Posterior vena cava (tissue), 2 donors: ENCODE measurements at regions not wholly inside any gene's neighbourhood (a gene's known extent, or its start where the extent isn't known, plus 50 kb on each side); places are given as distances from the start of the nearest gene placed in this dataset.

Experiments
- DNase-seq: peaks from one replicate; pipeline ENCODE4 v3.0.0-alpha.2; 2020; ENCODE audit warnings: low spot score
- intact Hi-C, 2 donors: fragments of 100-400 bp; cut with DNase I; formaldehyde crosslinking; loops; one replicate each; pipeline versions ENCODE4 v1.14.1 to v1.14.2; 2022 to 2023
- donor health status: DM: yes; HTN: yes; CAD: no.
- donor health status: DM: yes; HTN: yes; CAD: no.

- intact Hi-C loops, result no loop called here
- DNase-seq, result no peak
These were observed 155.6 kb downstream of the SLC6A15 start for GRCh38 chr12:84756961-84757360.

- DNase-seq, result no peak
These were observed 167.5 kb downstream of the SLC6A15 start for GRCh38 chr12:84745127-84745526.

DNA sequence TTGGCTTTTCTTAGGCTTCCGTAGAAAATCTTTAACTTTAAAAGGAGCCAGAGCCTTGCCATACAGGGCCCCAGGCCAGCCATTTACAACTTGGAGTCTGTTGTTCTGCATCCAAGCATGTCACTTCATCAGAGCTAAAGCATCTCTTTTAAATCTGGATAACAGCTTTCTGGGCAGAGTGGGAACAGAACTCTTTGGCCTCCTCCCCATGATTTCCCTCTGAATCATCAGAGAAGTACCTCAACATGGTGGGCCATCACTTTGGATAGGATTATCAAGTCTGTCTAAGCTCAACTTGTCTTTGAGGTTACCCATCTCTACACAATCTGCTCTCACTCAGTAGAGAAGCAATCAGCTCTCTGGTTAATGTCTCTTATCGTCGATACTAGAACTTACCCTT lies 170.9 kb downstream of the SLC6A15 start:
- intact Hi-C loops, result no loop called here
- DNase-seq, result no peak

More at GRCh38 chr12:84745127-84745526, 167.5 kb downstream of the SLC6A15 start:
- intact Hi-C loops, result no loop called here

DNA sequence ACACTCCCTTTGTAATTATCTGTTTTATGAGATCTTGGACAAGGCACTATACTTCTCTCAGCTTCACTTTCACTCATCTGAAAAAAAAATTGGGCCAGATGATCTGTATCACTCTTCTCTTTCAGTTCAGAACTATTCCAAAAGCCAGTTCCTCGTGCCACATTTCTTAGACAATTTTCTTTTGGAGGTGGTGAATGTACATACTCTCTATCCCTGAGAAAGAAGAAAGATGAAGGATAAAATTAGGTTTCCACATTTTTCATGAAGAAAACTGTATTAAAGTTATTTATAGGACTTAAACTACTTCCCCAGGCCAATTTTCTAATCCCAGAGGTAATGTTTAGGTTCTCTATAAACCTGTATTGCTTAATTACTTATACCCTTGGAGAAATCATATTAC lies 171.6 kb downstream of the SLC6A15 start:
- intact Hi-C loops, result no loop called here
- DNase-seq, result no peak

- intact Hi-C loops, result no loop called here
- no peak for DNase-seq
These were observed 172.0 kb downstream of the SLC6A15 start for GRCh38 chr12:84740602-84741001.

GRCh38 chr12:84738481-84738972 lies 174.1 kb downstream of the SLC6A15 start:
- DNase-seq, result no peak
- intact Hi-C loops, result no loop called here

- DNase-seq, result no peak
- intact Hi-C loops, result no loop called here
These were observed 179.7 kb downstream of the SLC6A15 start for GRCh38 chr12:84732828-84733340.

- intact Hi-C loops, result no loop called here
- no peak for DNase-seq
These were observed 181.9 kb downstream of the SLC6A15 start for GRCh38 chr12:84730561-84731162.

- intact Hi-C loops, result no loop called here
- no peak for DNase-seq
These were observed 184.6 kb downstream of the SLC6A15 start for GRCh38 chr12:84727961-84728360.

DNA sequence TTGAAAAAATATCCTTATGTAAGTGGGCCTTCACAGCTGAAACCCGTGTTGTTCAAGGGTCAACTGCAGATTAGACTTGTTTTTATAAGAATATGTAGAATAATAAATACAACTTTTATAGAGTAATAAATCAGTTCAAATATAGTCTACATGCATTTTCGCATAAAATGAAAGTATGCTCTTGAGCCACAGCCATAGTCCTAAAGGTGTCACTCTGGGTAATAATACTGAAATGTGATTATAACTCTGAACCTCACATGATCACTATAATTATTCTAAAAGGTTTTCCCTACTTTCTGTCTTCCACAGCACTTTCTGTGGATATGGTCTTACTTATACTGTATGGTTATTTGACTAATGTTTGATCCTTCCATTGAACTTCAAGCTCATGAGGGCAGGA lies 185.8 kb downstream of the SLC6A15 start:
- no peak for DNase-seq
- intact Hi-C loops, result no loop called here

GRCh38 chr12:84723988-84724387 lies 188.6 kb downstream of the SLC6A15 start:
- intact Hi-C loops, result no loop called here
- no peak for DNase-seq

DNA sequence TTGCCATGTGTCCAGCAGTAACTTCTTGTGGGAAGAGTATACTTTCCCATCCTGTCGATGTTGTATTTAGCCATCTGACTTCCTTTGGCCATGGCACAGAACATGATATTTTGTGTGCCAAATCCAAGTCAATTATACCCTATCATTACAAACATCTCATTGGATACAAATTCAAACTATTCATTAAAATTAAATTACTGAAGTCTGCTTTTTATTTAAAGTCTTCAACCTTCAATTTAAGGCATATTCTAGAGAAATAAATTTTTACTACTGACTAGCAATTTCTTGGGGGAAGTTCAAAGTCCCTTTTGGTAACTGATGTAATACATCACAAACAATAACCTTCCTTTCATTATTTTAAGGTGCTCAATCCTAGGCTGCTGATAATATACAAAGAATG lies 192.6 kb downstream of the SLC6A15 start:
- intact Hi-C loops, result no loop called here
- no peak for DNase-seq

GRCh38 chr12:84718906-84719305 lies 193.7 kb downstream of the SLC6A15 start:
- no peak for DNase-seq
- intact Hi-C loops, result no loop called here

DNA sequence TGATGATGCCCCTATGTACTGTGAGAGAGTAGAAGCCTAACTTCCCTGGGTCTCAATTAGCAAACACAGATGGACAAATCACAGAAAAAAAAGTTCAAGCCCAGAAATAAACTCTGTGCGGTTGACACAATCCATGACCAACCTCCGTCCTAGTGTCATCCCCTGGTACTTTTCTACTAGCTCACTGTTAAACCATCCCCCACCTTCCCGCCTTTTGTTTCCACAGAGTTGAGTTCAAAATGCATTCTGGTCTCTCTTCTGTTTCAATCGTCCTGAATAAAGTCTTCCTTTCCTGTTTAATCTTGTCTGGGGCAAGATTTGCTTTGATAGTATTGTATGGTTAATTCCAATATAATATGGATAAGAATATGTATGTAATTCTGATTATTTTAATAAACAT lies 199.9 kb downstream of the SLC6A15 start:
- intact Hi-C loops, result no loop called here
- no peak for DNase-seq

GRCh38 chr12:84706374-84706773 lies 206.2 kb downstream of the SLC6A15 start:
- intact Hi-C loops, result no loop called here
- DNase-seq, result no peak

- no peak for DNase-seq
- intact Hi-C loops, result no loop called here
These were observed 207.7 kb downstream of the SLC6A15 start for GRCh38 chr12:84704856-84705255.

DNA sequence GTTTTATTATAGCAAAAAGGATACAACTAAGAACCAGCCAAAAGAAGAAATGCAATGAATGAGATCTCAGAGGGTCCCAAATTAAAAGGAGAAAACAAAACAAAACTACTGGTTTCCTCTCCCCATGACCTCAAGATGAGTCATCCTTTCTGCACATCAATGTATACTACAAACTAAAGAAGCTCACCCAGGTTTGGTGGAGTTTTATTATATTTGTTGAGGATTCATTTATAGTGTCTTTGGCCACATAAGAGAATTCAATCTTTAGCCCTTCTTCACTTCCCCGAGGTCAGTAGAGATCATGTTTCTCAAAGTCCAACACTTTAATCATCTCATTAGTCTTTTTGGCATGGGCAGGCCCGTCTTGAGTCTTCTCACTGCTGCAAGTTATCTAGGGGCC lies 210.6 kb downstream of the SLC6A15 start:
- intact Hi-C loops, result no loop called here
- DNase-seq, result no peak

- no peak for DNase-seq
- intact Hi-C loops, result no loop called here
These were observed 211.6 kb downstream of the SLC6A15 start for GRCh38 chr12:84701041-84701440.

DNA sequence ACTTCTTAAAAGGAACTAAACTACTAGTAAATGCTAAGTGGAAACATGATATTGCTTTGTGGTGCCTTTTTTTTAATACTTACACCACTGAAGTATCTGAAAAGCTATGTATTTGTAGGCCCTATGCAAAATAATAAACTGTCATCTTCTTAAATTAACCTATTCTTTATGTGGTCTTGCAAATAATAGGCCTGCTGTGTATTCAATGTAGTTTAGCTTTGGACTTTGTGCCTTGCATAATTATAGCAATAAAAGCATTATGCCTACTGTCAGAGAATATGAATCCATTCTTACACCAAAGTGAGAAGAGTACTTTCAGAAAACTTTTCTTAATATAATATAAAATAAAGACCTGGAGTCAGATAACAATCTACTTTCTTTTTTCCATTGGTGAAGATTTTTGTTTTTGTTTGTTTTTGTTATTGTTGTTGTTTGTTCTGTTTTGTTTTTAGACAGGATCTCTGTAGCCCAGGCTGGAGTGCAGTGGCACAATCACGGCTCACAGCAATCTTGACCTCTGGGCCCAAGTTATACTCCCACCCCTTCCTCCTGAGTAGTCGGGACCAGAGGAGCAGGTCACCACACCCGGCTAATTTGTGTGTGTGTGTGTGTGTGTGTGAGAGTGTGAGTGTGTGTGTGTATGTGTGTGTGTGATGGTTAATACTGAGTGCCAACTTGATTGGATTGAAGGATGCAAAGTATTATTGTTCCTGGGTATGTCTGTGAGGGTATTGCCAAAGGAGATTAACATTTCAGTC lies 213.8 kb downstream of the SLC6A15 start:
- intact Hi-C loops, result no loop called here

GRCh38 chr12:84696908-84697540 lies 215.6 kb downstream of the SLC6A15 start:
- DNase-seq, result no peak
- intact Hi-C loops, result no loop called here

More for the DNA sequence above, 213.8 kb downstream of the SLC6A15 start:
- DNase-seq, result no peak
